ENCODE measurements at regions not wholly inside any gene's neighbourhood (a gene's known extent, or its start where the extent isn't known, plus 50 kb on each side); places are given as distances from the start of the nearest gene placed in this dataset.

GRCh38 chr5:128673000-128673399 is 135.0 kb upstream of the FBN2 start:
- TF ChIP-seq FOXP2 (optimal IDR thresholded peaks at IDR 0.05; ENCODE audit: control extremely low read depth, extremely low read length, insufficient read depth) (no peak), POLR2AphosphoS5 (IDR thresholded peaks at IDR 0.05; ENCODE audit: borderline replicate concordance, low read depth, low read length) (no peak)

Measured in SK-N-MC (cell line).